ENCODE measurements at regions not wholly inside any gene's neighbourhood (a gene's known extent, or its start where the extent isn't known, plus 50 kb on each side); places are given as distances from the start of the nearest gene placed in this dataset.
"Not testable (repeated sequence)": the region's sequence is repeated elsewhere in the genome, so short reads cannot be mapped to it uniquely, and the experiment has no call there.

GRCh38 chr2:126117886-126118285 is 538.1 kb upstream of the GYPC start:
- DNase-seq: no peak

- no peak for DNase-seq
These were observed 510.2 kb upstream of the GYPC start for GRCh38 chr2:126145752-126146151.

DNA sequence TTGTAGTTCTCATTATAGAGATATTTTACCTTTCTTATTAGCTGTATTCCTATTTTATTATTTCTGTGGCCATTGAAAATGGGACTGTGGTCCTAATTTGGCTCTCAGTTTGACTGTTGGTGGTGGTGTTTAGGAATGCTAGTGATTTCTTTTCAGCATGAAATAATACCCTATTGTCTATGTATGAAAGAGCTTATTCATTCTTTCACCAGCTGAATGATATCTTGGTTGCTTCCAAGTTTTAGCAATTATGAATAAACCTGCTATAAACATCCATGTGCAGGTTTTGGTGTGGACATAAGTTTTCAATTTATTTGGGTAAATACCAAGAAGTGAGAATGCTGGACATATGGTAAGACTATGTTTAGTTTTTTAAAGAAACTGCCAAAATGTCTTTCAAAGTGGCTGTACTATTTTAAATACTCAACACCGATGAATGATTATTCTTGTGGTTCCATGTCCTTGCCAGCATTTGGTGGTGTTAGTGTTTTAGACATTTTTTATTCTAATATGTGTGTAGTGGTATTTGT is 501.6 kb upstream of the GYPC start:
- DNase-seq: no peak

- not testable (repeated sequence) for DNase-seq
These were observed 495.0 kb upstream of the GYPC start for GRCh38 chr2:126160950-126161349.

DNA sequence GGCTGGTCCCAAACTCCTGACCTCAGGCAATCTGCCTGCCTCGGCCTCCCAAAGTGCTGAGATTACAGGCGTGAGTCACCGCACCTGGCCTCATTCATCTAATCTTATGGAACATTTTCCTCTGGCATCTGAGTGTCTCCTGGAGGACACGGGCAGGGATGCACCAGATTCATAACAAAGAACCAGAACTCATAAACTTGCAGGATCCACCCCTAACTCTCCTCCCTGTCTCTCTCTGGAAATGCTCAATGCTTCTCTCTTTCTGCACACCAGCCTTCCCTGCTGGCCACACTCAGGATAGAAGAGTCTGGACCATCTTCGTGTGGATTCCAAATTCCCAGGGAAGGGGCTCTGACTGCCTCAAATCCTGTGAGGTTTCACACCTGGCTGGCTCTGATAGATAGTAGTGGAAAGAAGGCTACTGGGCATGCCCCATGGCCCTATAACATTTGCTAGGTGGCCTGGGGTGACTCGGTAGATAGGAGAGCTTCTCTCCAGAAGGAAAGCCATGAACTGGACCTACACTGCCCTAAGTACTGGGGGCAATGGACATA is 483.2 kb upstream of the GYPC start:
- no peak for DNase-seq

DNA sequence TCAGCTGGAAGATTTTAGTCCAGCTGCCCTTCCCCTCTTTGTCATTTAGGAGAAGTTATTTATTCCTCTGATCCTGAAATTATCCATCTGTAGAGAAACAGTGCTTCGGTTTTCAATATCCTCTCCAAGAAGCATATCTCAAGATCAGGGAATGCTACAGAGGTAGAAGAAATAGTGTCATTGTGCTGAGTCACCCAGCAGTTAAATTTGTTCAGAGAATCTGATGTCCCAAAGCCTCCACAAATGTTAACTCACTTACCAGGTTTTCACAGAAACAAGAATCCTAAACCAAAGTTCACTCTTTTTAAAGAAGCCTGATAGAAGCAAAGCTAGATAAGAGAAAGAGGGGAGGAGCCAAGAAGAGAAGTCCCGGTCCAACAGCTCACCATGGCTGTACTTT is 480.7 kb upstream of the GYPC start:
- no peak for DNase-seq

GRCh38 chr2:126177479-126177878 is 478.5 kb upstream of the GYPC start:
- DNase-seq: no peak

GRCh38 chr2:126187668-126188067 is 468.3 kb upstream of the GYPC start:
- no peak for DNase-seq

- no peak for DNase-seq
These were observed 466.4 kb upstream of the GYPC start for GRCh38 chr2:126189527-126189926.

DNA sequence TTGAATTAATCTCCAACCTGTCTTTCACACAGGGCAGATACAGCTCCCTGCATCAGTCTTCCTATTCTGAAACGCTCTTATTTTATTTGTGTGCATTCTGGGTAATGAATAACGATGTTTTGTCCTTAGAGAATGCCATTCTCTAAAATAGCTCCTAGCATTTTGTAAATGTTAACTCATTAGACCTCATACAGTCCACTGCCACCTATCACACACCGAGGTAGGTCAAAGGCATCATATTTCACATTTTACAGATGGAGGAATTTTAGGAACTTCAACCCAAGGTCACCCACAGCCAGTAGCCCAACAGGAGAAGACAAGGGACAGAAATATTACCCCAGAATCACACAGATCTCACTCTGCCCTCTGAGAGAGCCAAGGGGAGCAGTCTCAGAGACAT is 455.4 kb upstream of the GYPC start:
- DNase-seq: no peak

- DNase-seq: no peak
These were observed 447.7 kb upstream of the GYPC start for GRCh38 chr2:126208266-126208665.

DNA sequence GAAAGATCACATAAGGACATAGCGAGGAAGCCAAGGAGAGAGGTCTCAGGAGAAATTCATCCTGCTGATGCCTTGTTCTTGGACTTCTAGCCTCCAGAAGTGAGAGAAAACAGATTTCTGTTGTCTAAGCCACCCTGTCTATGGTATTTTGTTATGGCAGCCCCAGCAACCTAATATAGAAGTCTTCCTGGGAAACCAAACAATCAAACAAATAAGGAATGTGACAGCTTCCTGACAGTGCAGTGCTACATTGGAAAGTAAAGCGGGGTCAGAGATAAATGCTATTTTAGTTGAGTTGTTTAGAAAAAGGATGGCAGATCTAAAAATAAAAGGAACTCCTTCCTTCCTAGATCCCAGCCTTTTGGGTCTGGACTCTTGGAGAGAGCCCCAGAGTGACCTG is 443.2 kb upstream of the GYPC start:
- DNase-seq: no peak

DNA sequence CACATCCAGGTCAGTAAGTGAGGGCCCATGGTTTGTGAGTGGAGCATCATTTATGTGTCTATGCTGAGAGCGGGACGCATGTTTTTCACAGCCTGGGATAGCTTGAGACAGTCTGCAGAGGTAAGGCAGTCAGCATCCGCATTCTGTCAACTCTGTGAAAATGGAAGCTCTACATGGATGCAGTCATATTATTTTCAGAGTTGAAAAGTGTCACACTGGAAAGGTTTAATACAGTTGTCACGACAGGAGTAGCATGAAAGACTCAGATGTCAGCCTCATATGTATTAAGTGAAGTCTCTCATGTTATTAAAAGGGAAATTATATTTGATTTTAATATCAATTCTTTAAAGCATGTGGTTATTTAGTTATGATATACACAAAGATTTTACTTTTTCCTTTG is 436.9 kb upstream of the GYPC start:
- DNase-seq: no peak

DNA sequence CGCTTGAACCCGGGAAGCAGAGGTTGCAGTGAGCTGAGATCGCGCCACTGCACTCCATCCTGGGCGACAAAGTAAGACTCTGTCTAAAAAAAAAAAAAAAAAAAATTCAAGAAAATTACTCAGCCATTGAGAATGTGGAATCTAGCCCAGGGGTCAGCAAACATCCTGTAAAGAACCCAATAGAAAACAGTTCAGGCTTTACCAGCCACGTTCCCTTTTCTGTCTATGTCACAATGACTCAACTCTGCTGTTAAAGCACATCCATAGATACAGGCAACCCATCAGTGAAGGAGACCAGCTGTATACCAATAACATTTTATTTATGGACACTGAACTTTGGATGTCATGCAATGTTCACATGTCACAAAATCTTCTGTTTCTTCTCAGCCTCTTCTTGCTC is 435.6 kb upstream of the GYPC start:
- no peak for DNase-seq

DNA sequence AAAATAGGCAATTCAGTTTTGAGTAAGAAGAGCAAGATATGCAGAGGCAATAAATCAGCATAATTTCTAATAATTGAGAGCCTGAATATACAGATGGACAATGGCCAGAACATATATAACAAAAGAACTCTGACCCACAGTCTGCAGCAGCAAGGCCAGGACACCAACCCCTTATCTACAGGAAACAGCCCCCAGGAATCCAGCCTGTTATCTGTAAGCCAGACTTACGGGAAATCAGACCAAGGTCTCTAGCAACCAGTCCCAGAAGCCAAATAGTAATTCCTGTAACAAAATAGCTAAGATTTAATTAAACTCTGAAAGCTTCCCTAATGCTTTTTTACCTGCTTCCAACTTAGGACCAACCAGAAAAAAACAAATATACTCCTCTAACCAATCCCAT is 434.5 kb upstream of the GYPC start:
- DNase-seq: no peak

DNA sequence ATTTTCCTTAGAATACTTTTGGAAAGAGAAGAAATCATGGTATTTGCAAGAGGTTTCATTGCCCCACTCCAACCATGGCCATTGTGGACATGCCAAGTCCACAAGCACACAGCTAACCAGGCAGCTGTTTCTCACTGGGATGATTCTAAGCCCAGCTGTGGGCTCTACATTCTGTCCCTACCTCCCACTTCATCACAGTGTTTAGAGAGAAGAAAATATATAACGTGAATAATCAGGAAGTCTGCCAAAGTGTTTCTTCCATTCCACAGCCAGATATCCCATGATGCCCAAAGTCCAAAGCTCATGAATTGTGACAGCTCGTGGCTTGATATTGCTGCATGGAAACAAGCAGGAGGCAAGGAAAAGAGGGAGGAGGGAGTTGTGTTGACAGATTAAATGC is 433.7 kb upstream of the GYPC start:
- no peak for DNase-seq

- DNase-seq: no peak
These were observed 431.2 kb upstream of the GYPC start for GRCh38 chr2:126224776-126225175.

- DNase-seq: no peak
These were observed 428.7 kb upstream of the GYPC start for GRCh38 chr2:126227250-126227649.

DNA sequence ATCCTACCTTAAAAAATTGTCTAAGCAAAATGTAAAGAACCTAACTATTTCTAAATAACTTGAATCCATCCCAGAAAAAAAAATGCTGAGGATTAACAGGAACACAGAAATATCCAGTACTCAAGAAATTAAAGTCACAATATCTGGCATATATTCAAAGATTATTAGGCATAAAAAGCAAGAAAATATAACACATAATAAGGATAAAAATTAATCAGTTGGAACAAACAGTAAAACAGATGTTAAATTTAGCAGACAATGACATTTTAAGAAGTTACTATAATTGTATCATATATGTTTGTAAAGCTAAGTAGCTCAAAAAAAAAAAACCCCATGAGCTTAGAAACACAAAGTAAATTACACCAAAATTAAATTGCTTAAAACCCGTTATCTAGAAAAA is 427.4 kb upstream of the GYPC start:
- no peak for DNase-seq

DNA sequence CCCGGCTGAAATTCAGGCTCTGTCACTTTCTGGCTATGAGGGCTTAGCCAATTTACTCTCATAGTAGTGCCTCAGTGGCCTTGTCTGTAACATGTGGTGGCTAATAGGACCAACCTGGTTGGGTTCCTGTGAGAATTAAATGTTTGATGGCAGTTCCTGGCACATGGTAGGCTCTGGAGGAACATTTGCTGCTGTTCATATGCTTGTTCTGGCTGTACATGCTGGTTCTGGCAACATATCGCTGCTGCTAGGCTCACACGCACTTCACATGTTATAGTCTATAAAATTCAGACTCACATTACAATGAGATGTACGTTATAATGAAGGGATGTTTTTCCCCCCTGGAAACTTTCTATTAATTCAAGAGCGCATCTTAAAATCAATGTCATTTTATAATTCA is 417.7 kb upstream of the GYPC start:
- no peak for DNase-seq

- DNase-seq: no peak
These were observed 416.5 kb upstream of the GYPC start for GRCh38 chr2:126239320-126239955.

GRCh38 chr2:126241001-126241400 is 415.0 kb upstream of the GYPC start:
- no peak for DNase-seq

- no peak for DNase-seq
These were observed 414.5 kb upstream of the GYPC start for GRCh38 chr2:126241411-126241810.

DNA sequence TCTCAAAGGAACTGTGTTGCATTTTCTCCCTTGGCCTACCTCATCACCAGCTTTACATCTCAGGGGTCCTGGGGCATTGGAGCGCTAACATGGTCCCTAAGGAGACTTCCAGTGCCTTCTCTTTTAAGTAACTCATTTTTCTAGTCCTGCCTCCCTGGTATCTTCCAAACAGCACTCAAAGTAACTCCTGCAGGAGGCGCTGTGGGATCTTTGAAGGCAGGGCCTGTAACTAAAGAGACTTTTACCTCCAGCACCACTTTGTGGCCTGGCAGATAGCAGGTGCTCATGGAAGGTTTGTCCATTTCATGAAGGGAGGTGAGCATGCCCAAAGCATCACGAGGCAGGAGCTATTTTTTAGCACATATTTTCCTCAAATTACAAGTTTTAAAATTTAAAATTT is 411.0 kb upstream of the GYPC start:
- peak; percentile 71 for DNase-seq

- no peak for DNase-seq
These were observed 402.3 kb upstream of the GYPC start for GRCh38 chr2:126253669-126254068.

All from activated CD8-positive, alpha-beta memory T cell treated with anti-CD3 and anti-CD28 coated beads, Interleukin-2, amount 50 U/mL, for 48 hours (primary cell).